Right renal cortex interstitium (tissue), 3 donors: ENCODE measurements at regions not wholly inside any gene's neighbourhood (a gene's known extent, or its start where the extent isn't known, plus 50 kb on each side); places are given as distances from the start of the nearest gene placed in this dataset.

Experiments
- DNase-seq, 3 donors: peaks; one replicate each; pipeline ENCODE4 v3.0.0-alpha.2; 2013; ENCODE audit warnings: low read depth in 3 of 3, low spot score in 2 of 3

DNA sequence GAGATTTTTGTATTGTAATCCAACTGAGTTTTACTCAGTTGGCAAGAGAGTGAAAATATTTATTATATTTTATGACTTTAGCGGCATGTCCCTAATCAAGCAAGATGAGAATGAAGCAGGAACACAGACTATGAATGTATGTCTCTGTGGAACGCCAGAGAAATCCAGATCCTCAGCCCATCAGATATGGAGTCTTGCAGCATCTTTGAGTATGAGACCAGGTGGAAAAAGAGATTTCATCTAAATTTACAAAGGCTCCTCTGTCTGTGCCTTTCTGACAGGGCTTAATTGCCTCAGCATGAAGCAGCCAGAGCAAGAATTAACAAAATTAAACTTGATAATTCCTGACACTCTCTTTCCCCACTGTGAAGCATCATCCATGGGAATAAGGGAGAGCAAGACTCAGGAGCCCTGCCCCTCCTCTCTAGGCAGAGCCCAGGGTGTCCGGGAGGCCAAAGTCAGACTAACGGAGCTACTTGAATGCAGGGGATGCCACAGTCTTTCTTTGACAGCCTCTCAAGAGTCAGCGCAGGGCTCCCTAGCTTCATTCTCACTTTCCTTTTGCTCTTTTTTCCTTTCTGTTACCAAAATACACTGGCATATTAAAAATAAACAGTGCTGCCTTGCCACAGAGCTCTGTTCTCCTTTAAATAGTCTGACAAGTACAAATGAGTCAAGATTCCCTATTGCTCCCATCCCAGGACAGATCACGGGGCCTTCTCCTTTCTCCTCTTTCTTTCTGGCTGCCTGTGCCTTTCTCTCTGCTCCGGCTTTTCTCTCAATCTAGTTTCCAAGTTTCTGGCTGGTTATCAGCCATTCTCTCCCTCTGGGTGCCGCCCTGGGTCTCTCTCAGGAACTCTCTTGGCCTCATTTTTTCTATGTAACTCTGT is 132.2 kb upstream of the INHBA start:
- no peak for DNase-seq

DNA sequence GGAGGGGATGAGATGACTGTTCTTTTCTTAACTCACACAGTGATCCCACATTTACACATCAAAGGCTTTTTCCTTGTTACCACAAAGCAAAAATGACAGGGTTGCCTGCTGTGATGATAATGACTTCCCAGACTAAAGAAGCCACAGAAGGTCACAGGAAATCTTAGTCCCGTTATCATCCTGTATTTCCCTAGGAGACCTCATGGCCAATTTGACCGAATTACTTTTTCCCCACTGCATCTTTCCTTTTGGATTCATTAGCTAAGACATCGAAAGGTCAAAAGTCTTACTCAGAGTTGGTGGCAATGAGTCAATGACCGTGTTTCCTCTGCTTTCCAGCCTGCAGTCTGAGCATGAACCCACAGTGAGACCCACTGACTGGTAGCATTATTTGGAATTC is 130.1 kb upstream of the INHBA start:
- no peak for DNase-seq

DNA sequence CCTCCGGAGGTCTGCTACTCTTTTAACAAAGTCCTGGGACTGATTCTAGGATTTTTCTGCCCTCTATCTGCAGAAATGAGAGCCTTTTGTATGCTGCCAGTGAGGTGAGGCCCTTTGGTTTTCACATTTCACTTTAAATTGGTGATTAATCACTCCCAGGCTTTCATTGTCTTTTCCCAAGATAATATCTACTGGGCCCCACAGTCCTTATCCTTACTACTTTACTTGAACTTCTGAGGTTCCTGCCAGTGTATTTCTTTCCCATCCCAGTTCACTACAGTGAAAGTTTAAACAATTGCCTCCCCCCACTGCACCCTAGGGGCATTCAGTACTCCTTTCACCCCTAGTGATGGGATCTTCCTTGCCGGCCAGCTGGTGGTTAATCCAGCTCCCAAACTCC is 127.4 kb upstream of the INHBA start:
- no peak for DNase-seq

DNA sequence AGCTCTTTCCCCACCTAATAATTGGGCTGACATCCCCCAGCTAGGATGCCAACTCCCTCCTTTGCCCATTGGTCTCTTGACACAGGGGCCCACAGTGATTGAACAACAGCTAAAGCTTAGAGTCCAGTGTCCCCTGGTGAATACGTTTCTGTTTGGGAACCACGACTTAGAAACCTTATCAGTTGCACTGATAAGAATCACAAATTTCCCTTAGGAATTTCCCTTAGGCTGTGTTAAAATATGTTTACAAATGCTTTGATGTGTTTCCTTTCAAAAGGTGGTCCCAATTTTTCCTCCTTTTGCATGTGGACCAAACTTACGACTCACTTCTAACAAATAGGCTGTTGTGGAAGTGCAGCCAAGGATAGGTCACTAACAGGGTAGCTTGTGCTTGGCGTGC is 126.0 kb upstream of the INHBA start:
- DNase-seq: no peak

DNA sequence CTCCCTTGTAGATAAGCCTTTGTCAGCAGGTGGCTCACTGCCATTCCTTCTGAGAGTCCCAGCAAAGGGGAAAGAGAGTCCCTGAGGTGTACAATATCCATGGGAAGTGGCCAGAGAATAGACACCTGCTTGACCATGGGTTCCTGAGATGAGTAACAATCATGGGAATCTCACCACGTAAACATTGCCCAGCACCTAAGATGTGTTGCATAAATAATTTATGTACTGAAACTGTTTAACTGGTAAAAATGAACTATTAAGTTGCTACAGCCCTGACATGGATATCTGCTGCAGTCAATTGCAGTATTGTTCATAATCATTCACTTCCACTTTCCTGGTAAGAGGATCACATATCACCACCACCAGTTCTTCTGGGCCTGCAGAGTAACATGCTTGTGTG is 123.8 kb upstream of the INHBA start:
- DNase-seq: no peak

GRCh38 chr7:41825927-41826480 is 123.1 kb upstream of the INHBA start:
- DNase-seq: no peak

GRCh38 chr7:41824284-41824683 is 121.4 kb upstream of the INHBA start:
- no peak for DNase-seq

DNA sequence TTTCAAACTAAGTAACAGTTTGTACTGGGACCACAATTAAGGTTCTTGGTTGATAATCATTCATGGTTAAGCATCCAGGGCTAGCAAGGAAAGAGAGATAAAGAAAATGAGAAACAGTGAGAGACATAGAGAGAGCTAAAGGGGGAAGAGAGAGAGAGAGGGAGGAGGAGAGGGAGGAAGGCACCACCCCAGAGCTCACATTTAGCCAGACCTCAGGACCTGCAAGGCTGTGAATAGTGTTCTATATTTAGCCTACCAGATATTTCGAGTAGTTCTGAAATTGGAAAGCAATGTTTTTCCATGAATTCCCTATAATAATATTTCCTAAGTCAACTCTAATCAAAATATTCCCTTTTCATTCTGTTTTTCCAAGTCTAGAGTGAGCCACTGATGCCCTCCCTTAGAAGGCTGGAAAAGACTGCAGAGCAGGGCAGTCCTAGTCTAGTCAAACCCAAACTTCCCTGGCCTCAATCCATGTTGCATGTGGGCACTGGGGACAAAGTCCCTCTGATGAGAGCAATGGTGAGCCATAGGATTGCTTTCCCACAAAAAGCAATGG is 119.4 kb upstream of the INHBA start:
- no peak for DNase-seq

DNA sequence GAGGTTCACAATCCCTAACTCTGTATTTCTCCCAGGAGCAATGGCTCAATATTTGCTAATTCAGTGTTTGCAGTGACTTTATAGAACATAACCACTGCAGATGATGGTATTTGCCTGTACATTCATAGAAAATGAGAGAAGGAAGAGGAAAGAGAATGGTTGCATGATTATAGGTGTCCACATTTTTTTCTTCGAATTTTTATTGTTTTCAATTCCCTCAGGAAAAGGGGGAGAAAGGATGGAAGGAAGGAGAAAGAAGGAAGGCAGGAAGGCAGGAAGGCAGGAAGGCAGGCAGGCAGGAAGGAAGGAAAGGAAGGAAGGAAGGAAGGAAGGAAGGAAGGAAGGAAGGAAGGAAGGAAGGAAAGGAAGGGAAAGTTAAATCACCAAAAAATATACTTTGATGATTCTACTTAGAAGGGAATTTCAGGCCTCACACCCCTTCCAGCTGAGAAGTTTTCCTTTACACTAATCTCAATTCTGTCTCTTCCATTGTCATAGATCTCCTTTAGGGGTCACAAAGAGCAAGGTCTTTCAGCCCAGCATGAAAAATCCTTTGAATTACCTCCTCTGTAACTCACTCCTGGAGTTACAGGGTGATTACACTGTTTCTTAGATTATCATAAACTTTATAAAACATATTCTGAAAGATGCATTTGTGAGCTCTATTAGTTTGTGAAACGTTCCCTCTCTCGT is 118.8 kb upstream of the INHBA start:
- DNase-seq: no peak

DNA sequence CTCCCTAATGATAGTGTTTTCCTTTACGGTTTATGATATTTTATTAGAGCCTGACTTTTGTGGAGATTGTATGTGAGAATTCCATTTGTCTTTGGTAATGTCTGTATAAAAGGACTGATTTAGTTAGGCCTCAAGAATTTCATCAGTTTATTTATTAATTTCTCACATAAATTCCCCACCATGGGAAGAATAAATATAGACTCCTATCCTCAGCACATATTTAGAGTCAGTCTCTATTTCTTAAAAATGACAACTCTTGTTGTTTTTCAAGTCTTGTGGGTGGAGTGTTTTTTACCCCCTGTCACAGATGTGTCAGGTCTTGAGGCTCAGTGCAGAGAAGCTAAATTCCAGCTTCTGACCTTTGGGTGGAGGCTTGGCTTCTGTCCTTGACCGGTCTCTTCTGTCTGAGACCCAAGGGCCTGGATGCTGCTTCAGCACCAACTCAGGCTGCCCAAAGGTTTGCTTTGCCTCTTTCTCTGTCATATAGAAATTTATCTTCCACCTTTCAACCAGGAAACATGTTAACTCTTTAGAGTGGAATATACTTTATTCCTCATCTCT is 117.3 kb upstream of the INHBA start:
- no peak for DNase-seq

GRCh38 chr7:41819645-41820044 is 116.8 kb upstream of the INHBA start:
- DNase-seq: no peak

- DNase-seq: no peak
Measured at GRCh38 chr7:41818765-41819398, 116.0 kb upstream of the INHBA start.

DNA sequence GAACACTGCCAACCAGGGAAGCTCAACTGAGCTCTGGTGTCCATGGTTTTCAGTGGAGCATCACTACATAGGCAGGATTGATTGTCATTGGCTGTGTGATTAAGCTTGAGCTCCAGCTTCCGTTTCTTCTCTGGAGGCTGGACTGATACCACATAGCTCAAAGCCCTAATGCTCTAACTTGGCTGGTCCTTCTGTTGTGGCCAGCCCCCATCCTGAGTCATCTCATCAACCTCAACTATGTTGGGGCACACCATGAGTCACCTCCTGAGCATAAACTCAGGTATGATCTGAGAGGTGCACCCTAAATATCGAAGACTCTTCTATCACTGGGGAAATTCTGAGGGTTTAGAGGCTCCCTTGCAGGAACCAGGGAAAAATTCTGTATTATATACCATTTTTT is 114.5 kb upstream of the INHBA start:
- no peak for DNase-seq

DNA sequence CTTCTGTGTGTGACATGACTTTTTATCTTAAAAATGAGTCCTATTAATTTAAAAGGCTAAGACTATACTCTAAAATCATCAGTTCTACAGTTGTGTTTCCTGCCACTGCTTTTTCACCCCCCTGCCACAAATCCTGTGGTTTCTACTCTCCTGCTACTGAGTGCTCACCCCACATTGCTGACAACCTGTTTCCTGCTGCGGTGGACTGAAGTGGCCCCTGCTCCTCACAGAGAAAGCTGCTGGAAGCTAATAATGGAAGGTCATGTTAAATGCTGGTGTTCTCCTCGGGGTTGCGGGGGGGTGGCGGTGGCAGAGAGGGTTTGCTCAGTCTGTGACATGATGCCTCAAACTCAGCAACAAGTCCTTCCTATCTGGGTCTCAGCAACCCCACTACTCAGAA is 113.2 kb upstream of the INHBA start:
- DNase-seq: no peak

GRCh38 chr7:41814888-41815287 is 112.0 kb upstream of the INHBA start:
- no peak for DNase-seq

DNA sequence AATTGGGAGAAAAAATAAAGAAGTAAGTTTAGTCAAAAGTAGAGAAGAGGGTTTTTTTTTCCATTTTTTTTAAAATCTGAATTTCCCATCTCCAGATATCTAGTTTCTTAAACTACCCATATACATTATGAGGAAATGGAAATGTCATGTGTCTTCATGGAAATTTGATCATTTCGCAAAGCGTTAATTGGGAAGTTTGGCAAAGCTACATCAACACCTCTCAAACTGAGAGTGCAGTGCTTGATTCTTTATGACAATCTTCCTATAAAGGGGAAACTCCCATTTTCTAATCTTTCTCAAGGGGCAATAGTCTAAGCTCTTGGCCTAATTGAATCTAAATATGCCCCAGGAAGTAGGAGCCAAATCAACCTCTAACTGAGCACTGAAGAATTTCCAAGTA is 110.4 kb upstream of the INHBA start:
- no peak for DNase-seq

DNA sequence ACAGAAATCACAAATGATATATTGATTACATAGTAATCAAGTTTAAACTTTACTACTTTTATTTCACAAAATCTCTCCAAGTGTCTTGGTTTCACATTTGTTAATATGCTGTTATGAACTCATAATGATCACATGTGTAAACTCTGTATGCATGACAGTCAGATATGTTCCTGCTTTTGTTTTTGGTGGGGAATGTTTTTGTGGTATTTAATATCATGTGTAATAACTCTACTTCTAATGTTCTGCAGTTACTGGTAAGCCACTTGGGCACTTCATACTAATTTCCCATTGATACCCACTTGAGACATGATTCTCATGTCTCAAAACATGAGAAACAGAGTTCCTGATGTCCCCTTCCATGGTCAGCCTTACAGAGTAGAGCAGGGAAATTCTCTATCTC is 109.1 kb upstream of the INHBA start:
- DNase-seq: no peak

DNA sequence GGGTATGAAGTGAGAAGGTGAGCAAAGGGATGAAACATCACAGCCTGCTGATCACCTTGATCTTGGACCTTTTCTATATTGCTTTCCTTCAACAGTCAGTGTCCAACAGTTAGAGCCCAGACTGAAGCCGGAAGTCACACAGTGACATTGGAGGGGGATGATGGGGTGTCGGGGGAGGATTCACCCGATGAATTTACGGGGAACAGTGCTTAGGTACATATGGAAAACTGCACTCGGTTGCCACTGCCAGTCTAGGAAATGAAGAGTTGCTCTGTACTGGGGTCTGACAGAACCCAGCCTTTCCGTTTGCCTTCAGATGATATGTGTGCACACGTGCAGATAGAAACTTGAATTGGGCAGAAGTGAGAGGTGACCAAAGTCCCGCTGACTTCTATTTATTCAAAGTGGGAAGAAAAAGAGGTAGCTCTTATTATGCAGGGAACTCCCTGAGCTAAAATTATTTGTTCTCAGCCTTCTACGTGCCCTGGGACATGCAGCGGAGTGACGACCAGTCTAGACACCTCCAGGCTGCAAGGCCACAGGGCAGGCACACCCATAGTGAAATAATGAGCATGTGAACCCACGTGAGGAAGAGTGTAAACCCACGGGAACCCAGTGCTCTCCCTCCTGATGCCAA is 107.2 kb upstream of the INHBA start:
- DNase-seq: no peak

DNA sequence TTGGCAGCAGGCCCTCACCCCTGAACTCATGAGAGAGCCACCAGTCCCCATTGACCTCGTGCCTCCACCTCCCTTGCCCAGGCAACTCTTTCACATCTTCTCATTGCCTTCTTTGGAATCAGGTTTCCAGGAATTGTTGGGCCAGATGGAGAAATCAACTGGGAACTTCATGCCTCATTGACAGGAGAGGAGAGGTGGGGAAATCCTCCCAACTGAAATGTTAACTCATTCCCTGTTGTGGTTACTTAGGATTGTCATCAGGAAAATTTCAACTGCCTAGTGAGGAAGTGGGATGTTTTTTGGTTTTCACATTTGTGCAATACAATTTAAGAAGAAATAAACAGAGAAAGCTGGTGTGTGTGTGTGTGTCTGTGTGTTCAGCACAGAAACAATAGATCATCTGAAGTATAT is 106.6 kb upstream of the INHBA start:
- no peak for DNase-seq

- no peak for DNase-seq
Measured at GRCh38 chr7:41809116-41809515, 106.2 kb upstream of the INHBA start.
